ENCODE measurements at regions not wholly inside any gene's neighbourhood (a gene's known extent, or its start where the extent isn't known, plus 50 kb on each side); places are given as distances from the start of the nearest gene placed in this dataset.

DNA sequence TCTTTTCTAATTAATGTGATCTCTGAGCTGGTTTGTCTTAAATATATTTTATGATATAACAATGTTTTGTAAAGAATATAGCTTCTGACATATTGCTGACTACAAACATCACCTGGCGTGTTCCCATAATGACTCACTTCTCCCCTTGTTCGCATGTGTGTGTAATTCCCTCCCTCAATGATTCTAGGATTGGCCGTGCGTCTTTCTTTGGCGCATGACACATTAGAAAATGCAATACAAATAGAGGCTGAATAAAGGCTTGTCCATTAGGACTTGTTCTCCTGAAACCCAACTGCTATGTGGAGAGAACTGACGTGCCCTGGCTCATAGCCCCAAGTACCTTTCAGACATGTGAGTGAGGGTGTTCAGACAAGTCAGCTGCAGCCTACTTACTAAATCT is 159.7 kb upstream of the CDH20 start:
- H3K4me3 ChIP-seq (ENCODE audit: low read depth, low read length): no peak overlapping the region

DNA sequence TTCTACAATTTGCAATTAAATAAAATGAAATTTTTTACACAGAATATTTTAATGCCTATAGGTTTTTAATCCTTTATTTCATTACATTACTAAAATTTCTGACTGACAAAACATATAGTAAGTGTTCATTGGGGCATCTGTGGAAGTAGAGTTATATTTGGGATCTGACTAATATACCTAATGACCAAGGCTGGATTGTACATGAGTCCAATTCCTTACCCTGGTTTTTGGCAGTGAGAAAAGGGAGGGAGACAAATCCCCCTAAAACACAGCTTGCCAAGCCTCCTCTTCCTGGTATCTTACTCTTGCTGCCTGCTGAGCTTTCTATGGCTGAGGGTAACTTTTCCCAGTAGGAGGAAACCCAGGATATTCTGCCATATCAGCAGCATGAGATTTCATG is 149.4 kb upstream of the CDH20 start:
- H3K4me3 ChIP-seq (ENCODE audit: low read depth, low read length): no peak overlapping the region

More for the DNA sequence above, 159.7 kb upstream of the CDH20 start:
- DNase-seq (ENCODE audit: low read depth): no peak

DNA sequence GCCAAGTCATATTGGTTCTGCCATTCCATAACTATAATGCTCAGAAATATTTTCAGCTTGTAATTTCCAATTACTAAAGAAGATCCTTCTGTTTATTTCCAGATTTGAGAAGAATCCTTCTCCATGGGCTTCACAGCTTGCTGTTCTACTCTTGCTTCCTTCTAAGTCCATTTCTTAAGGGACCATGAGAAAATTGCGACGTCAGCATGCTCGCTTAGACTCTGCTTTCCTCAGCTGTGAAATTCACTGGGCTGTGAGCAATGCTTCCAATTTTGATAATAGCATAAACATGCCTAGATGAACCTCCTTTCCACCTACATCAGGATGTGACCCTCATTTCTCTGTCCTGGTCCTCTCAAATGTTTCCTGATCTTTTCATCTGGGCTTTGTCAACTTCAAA is 145.3 kb upstream of the CDH20 start:
- no peak overlapping the region for H3K4me3 ChIP-seq (ENCODE audit: low read depth, low read length)
- DNase-seq (ENCODE audit: low read depth): no peak

More for the DNA sequence above, 149.4 kb upstream of the CDH20 start:
- DNase-seq (ENCODE audit: low read depth): no peak

DNA sequence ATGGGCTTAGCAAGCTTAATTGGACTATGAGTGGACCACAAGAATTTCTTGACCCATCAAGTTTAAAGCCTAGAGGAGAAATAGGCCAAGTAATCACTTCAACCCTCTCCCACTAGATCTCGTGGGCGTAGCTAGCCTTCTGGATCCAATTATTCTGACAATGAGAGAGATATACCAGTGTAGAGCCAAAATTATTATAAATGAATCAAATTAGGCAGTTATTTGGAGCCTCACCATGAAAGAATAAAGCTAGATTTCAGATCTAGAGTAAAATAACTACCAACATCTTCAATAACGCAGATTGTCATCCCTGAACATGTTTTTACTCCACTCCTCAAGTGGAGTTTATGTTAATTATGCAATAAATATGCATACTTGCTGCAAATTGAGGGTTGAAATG is 143.9 kb upstream of the CDH20 start:
- no peak overlapping the region for H3K4me3 ChIP-seq (ENCODE audit: low read depth, low read length)
- DNase-seq (ENCODE audit: low read depth): no peak

DNA sequence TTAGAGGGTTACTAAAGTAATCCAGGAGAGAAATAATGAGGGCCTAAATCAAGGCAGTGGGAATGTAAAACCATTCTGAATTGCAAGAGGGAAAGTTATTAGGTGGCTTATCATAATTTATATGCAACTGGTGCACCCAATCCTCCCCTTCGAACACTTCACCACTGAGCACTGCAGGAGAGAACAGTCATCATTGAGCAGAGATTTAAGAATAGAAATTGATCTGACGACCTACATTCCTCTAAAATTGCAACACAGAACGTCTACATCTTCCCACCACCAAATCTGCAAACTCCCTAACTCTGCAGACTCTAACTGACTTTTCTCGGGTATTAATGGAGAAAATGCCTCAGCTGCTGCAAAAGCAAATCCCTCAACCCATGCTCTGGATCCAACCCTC is 138.5 kb upstream of the CDH20 start:
- DNase-seq (ENCODE audit: low read depth): no peak
- H3K4me3 ChIP-seq (ENCODE audit: low read depth, low read length): no peak overlapping the region

DNA sequence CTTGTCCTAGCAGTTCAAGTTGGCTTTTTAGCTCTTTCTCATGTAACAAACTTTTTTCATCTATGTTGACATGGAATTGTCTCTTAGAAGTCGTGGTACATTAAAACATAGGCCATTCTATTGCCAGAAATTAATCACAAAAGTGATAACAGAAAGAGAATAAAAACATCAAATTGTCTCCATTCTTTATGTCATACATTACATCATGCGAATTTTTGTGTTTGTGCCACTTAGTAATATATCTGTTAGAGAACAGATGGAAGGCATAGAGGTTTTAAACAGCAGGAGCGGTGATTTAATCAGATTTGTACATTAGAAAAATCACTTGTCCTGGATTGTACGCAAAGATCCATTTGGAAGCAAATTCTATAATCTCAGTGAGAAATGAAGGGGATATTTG is 136.5 kb upstream of the CDH20 start:
- no peak overlapping the region for H3K4me3 ChIP-seq (ENCODE audit: low read depth, low read length)
- DNase-seq (ENCODE audit: low read depth): no peak

DNA sequence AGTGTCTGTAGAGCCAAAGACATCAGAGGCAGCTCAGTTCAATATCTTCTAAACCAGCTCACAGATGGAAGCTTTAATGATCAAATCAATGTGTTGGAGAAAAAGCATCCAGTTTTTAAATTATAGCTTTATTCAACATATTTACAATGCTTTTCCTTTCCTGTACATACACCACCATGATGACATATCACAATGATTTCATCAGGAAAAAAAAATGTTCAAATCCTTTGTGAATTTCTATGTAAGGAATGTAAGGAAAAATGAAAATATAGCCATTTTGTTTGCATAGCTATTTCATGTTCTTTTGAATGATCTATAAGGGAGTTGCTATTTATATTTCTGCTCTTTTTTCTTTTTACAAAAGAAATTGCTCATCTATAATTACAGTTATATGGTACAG is 134.7 kb upstream of the CDH20 start:
- H3K4me3 ChIP-seq (ENCODE audit: low read depth, low read length): no peak overlapping the region
- no peak for DNase-seq (ENCODE audit: low read depth)

DNA sequence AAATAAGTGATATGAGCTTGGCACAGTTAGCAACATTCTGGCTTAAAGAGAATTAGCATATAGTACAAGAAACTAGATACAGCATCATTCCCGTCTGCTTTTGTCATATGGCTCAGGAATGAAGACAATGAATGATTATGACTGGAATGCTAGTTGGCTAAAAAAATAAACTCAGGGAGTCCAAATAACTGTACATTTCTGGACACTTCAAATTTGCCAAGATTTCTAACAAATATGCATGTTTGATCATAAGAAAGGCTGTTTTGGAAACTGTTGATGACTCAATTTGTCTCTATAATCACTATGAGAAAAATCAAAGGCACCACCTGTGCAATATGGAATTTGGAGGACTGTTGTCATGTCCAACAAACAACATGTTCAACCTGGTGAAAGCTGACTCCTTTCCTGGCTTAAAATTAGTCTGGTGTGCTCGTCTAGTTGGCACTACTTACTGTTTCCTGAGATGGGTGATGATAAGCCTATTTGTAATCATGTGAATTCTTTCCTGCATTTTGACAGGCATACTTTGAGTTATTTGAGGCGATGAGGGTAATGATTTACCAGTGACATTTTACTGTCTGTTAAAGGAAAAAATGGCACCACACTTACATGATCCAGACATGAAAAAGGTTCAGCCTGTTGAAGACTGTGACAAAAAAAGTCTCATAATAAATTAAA is 133.9 kb upstream of the CDH20 start:
- H3K4me3 ChIP-seq (ENCODE audit: low read depth, low read length): no peak overlapping the region
- DNase-seq (ENCODE audit: low read depth): peak; percentile 20

DNA sequence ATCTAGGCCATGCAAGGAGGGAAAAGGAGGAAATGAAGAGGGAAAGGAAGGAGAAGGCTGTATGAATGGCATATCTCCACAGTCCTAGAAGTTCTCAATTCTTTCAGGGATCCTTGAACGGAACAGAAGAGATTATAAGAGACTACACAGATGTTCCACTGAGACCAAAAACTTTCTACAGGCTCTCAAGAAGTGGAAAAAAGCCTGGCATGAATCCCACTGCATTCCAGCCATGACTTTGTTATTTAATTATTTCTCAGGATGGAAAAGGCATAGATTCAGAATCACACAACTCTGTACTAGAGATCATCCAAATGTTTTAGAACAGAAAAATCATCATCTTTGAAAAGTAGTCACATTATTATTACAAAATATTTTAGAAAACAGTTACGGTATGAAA is 131.7 kb upstream of the CDH20 start:
- H3K4me3 ChIP-seq (ENCODE audit: low read depth, low read length): no peak overlapping the region
- no peak for DNase-seq (ENCODE audit: low read depth)

DNA sequence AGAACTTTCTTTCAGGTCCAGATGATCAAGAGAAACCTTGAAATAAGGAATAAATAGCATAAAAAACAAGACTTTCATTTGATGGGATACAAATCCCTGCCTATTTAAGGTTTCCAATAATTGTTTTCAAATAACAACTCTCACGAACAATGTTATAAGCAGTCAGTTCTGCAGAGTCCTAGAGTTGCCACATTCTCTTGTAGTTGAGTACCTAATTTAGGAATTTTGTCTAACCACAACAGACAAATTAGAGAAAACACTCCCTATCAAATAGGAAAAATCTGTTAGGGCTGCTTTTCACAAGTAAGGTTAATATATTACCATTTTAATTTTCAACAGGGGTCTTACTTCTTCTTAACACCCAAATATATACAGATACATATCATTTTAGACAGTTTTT is 130.1 kb upstream of the CDH20 start:
- no peak for DNase-seq (ENCODE audit: low read depth)
- H3K4me3 ChIP-seq (ENCODE audit: low read depth, low read length): no peak overlapping the region

DNA sequence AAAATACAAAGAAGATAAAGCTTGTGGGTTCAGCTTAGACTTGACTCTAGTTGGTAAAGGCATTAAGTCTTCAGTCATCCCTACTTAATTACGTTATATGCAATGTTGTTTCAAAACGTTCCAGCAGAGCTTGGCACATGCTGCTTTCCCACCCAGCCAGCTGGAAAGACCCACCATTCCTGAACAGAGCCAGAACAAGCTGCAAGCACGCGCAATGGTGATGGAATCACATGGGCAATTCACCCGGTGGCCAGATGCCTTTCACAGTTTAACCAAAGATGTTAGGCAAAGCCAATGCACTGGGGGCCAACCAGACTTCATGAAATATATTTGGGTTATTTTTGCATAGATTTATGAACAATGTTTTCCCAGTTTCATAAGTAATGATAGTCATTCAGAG is 123.4 kb upstream of the CDH20 start:
- no peak for DNase-seq (ENCODE audit: low read depth)
- H3K4me3 ChIP-seq (ENCODE audit: low read depth, low read length): no peak overlapping the region

DNA sequence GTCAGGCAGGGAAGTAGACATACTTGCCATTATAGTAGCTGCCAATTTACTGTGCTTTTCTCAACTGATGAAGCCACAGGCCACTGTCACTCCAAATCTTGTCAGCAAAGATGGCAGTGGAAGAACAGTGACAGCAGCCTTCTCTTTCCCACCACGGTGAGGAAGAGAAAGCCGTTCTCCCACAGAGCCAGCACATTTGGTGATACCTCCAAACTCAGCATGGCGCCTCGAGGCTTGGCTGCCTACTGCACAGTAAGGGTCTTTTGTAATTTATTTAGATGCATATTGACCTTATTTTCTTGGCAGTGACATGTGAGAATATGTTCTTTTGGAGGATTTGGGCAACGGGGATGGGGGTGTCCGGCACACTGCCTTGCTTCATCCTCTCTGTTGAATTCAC is 117.2 kb upstream of the CDH20 start:
- DNase-seq (ENCODE audit: low read depth): no peak
- H3K4me3 ChIP-seq (ENCODE audit: low read depth, low read length): no peak overlapping the region

DNA sequence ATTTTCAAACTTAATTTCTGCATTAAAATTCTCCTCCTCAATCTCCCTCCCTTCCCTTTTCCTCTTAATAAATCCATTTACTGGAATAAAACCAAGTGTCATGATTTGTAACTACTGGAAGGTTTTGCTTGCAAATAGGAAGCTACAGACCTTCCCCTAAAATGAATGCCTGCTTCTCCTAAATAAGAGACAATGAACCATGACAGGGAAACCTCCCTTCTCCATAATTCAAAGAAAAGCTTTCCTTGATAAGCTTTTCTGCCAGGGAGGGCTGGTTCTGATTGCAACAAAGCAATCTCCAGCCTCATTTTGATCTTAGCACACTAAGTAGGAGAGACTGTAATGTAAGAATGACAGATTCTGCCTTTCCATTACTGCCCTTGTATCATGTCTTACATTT is 111.0 kb upstream of the CDH20 start:
- DNase-seq (ENCODE audit: low read depth): no peak
- no peak overlapping the region for H3K4me3 ChIP-seq (ENCODE audit: low read depth, low read length)

DNA sequence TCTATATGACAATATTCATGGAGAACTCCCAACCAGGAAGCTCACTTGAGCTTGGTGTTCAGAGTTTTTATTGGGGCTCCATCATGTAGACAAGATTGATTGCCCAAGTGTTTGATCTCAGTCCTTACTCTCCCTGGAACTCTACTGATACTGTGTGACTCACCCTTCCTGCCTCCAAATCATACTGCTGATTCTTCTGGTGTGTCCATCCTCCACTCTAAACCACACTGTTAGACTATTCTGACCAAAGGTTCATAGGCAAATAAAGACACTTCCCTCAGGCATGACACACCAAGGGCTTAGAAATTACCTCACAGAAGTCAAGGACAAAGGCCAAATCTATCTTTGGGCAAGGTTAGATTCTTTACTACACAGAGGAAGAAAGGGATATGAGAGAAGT is 107.9 kb upstream of the CDH20 start:
- no peak for DNase-seq (ENCODE audit: low read depth)
- no peak overlapping the region for H3K4me3 ChIP-seq (ENCODE audit: low read depth, low read length)

DNA sequence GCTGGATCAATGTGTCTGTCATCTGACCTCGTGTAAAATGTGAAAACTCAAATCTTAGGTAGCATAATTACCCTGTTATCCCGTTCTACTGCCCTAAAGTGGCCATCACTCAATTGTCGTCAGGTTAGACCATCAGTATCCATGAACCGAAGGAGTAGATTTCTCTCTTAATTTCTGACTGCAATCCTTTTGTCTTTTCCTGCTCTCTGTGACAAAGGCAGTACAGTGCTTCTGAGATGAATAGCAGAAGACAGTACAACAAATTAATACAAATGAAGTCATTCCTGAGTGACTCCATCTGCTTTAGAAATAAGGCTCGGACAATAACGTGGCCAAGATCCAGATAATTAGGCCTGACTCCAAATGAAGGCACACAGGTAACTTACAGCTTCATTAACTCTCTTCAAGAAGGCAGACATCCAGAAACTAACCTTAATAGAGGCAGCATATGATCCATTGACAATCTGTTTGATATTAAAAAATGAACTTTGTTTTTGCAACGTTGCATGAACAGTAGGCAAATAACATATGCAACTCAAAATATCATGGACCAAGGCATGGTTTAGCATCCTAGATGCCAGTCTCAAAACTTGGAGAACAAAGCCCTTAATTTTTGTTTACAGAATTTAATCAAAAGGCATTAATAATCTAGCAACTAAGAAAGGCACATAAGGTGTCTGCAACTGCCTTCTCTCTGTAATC is 96.7 kb upstream of the CDH20 start:
- no peak for DNase-seq (ENCODE audit: low read depth)
- no peak overlapping the region for H3K4me3 ChIP-seq (ENCODE audit: low read depth, low read length)

DNA sequence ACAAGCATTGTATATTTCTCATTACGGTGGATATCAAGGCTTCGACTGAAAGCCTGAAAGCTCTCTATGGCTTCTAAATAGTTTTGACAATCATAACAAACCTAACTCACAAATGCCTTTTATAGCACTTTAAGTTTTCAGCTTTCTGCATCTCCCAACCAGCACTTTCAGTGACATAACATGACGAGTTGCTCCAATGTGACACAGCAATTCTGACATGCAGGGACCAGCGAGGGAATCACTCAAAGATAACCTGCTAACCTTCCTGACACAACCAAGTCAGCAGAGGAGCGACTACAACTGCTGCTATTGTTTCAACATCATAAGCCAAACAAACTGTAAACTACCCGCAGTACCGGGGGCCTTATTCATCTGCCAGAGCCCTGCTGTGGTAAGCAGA is 95.7 kb upstream of the CDH20 start:
- no peak for DNase-seq (ENCODE audit: low read depth)
- no peak overlapping the region for H3K4me3 ChIP-seq (ENCODE audit: low read depth, low read length)

DNA sequence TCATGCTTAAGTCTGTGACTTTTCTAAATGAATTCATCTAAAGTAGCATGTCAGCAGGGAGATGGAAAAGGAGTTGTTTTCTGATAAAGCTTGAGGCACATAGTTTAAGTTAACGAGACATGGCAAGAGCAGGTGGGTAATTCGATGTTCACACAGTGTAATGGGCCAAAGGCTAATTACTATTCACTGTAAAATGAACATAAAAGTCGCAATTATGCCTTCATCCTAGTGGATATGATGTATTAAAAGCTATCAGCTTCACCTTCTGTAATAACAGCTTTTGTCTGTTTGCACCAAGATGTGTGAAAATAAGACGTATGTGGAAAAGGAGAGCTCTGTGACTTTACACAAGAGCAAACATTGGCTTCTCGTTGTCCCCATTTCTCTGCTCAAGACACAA is 94.2 kb upstream of the CDH20 start:
- DNase-seq (ENCODE audit: low read depth): no peak

DNA sequence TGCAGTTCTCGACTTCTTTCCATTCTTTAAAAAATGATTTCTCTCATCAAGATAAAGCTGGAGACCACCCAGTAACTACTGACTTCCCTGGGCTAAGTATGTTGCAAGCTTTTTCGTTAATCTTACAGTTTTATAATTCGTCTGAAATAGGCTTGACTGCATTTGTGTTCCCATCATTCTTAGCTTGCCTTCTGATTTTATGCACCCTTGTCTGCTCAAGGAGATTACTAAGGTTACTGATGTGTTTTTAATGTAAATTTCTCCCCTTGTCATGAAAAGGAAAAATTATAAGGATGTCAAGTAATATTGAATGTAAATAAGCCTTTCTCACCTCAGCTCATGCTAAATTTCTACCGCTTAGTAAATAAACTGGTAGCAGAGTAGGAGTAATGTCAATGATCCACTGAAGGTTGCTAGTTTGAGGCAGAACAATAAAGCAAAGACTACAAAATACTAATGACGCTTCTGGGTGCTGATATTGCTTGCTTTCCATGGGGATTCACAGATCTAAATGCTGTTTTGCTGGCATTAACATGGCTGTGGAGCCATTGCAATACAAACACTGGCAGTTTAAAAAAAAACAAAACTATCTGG is 91.9 kb upstream of the CDH20 start:
- no peak overlapping the region for H3K4me3 ChIP-seq (ENCODE audit: low read depth, low read length)
- DNase-seq (ENCODE audit: low read depth): no peak

More for the DNA sequence above, 94.2 kb upstream of the CDH20 start:
- H3K4me3 ChIP-seq (ENCODE audit: low read depth, low read length): no peak overlapping the region

DNA sequence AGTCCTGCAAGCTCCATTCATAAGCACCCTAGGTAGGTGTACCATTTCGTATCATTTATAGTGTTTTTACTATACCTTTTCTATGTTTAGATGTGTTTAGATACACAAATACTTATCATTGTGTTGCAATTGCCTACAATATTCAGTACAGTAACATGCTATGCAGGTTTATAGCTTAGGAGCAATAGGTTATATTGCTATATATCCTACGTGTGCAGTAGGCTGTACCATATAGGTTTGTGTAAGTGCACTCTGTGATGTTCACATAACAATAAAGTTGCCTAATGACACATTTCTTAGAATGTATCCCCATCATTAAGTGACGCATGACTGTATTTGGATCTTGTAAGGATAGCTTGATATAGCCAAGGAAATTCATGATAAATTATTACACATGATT is 88.6 kb upstream of the CDH20 start:
- DNase-seq (ENCODE audit: low read depth): no peak
- H3K4me3 ChIP-seq (ENCODE audit: low read depth, low read length): no peak overlapping the region

DNA sequence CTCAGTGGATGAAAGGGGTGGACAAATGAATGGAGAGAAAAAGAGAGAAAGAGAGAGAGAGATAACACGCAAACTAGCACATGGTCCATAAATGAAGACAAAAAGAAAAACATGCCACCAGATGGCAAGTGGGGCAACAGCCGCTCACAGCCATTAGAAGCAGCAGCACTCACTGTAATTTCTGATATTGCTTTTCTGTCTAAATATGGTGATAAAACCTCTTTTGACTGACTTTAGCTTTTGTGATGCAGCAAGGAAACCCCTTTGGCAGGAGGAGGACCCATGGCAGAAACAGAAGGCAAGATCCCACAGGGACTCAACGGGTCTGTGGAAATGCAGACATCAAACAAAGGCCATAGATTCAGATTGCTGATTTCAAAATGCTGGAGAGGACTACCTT is 88.0 kb upstream of the CDH20 start:
- no peak for DNase-seq (ENCODE audit: low read depth)
- no peak overlapping the region for H3K4me3 ChIP-seq (ENCODE audit: low read depth, low read length)

DNA sequence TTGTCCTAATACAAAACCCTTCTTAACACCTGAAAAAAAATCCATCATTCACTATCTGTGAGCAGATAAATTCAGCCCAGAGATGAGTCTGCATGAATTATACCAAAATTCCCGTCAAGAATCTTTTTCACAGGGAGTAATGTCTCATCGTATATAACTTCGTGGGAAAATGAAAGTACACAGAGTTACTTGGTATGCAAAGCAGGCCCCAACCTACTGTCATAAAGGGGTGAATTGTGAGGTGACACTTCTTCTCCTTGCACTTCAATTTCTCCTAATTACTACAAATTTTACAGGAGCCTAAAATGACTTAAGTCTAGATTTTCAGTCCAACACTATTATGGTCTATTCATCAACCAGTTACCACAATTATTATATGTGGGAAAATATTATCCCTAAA is 84.6 kb upstream of the CDH20 start:
- no peak overlapping the region for H3K4me3 ChIP-seq (ENCODE audit: low read depth, low read length)
- no peak for DNase-seq (ENCODE audit: low read depth)
